Activated naive CD4-positive, alpha-beta T cell treated with anti-CD3 and anti-CD28 coated beads, Interleukin-2, amount 10 ng/mL, durations not matched to agents 7 days and 5 days (primary cell): ENCODE measurements at regions not wholly inside any gene's neighbourhood (a gene's known extent, or its start where the extent isn't known, plus 50 kb on each side); places are given as distances from the start of the nearest gene placed in this dataset.

ENCODE experiments used
- CTCF ChIA-PET: fragments of 350-600 bp; sonication (Branson Sonifier 250); formaldehyde crosslinking; loops from one replicate; lab custom pipeline; 2021; ENCODE audit warnings: antibody characterized with exemption; lab: Charles Lee
- DNase-seq: peaks from one replicate; pipeline ENCODE4 v3.0.0-alpha.2; 2020
- H3K27ac Mint-ChIP-seq: one replicate; pipeline ENCODE4 v1.8.0; 2021; ENCODE audit warnings: mild to moderate bottlenecking, moderate library complexity, mixed read lengths
- H3K27me3 Mint-ChIP-seq: one replicate; pipeline ENCODE4 v1.8.0; 2021; ENCODE audit warnings: mild to moderate bottlenecking, mixed read lengths
- H3K36me3 Mint-ChIP-seq: one replicate; pipeline ENCODE4 v1.8.0; 2021; ENCODE audit warnings: mixed read lengths
- H3K4me1 Mint-ChIP-seq: one replicate; pipeline ENCODE4 v1.8.0; 2021; ENCODE audit warnings: mixed read lengths
- H3K4me3 Mint-ChIP-seq: one replicate; pipeline ENCODE4 v1.8.0; 2021; ENCODE audit warnings: mild to moderate bottlenecking, moderate library complexity, mixed read lengths
- H3K9me3 Mint-ChIP-seq: one replicate; pipeline ENCODE4 v1.8.0; 2021; ENCODE audit warnings: mixed read lengths

DNA sequence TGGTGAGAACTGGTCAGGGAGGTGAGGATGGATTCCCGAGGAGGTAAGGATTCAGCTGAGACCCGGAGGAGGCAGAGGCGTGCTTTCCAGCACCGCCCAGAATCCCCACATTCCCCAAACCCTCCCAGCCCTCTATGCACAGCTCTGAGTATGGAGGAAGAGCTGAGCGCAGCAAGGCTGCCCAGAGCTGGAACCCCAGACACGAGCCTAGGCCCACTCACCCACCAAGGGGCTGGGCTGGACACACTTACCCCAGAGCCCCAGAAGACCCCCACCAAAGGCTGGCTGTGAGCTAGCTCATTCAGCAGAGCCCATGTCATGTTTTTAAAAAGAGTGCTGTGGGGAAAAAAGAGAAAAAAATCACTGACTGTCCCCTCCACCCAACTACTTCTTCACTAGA, 271.5 kb downstream of the XXYLT1 start:
- H3K27ac Mint-ChIP-seq, result no peak overlapping the region
- peaks cover 41% of the 10 kb centered on the region for H3K27me3 Mint-ChIP-seq
- CTCF ChIA-PET, result no interaction called here
- no peak for DNase-seq
- H3K36me3 Mint-ChIP-seq, result no peaks in the 10 kb centered on the region
- H3K4me1 Mint-ChIP-seq, result no peaks in the 10 kb centered on the region
- H3K4me3 Mint-ChIP-seq, result no peak overlapping the region
- H3K9me3 Mint-ChIP-seq, result no peaks in the 10 kb centered on the region

DNA sequence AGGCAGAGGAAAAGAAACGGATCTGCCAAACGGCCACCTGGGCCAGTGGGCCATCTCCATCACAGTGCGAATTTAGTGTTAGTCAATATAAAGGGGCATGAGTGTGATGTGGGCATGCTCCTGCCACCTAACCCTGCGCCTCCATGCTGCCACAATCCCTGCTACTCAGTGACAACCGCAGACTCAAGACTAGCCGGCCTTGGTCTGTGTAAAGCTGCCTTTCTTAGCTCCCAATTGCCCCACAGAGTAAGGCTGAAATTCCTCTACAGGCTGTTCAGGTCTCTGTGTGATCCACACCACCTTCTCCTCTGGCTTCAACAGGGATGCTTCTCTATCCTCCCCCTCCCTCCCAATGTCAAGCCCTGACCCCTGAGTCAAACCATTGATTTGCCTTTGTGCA, 269.7 kb downstream of the XXYLT1 start:
- no peaks in the 10 kb centered on the region for H3K4me1 Mint-ChIP-seq
- H3K4me3 Mint-ChIP-seq, result no peak overlapping the region
- CTCF ChIA-PET, result interaction anchor here (0.6 kb wide), 1 partner anchor 312 kb away, joined by 4 read pairs; no protein-coding TSS in a partner anchor
- no peaks in the 10 kb centered on the region for H3K9me3 Mint-ChIP-seq
- no peak for DNase-seq
- H3K27me3 Mint-ChIP-seq, result peaks cover 31% of the 10 kb centered on the region
- no peaks in the 10 kb centered on the region for H3K36me3 Mint-ChIP-seq
- H3K27ac Mint-ChIP-seq, result no peak overlapping the region

DNA sequence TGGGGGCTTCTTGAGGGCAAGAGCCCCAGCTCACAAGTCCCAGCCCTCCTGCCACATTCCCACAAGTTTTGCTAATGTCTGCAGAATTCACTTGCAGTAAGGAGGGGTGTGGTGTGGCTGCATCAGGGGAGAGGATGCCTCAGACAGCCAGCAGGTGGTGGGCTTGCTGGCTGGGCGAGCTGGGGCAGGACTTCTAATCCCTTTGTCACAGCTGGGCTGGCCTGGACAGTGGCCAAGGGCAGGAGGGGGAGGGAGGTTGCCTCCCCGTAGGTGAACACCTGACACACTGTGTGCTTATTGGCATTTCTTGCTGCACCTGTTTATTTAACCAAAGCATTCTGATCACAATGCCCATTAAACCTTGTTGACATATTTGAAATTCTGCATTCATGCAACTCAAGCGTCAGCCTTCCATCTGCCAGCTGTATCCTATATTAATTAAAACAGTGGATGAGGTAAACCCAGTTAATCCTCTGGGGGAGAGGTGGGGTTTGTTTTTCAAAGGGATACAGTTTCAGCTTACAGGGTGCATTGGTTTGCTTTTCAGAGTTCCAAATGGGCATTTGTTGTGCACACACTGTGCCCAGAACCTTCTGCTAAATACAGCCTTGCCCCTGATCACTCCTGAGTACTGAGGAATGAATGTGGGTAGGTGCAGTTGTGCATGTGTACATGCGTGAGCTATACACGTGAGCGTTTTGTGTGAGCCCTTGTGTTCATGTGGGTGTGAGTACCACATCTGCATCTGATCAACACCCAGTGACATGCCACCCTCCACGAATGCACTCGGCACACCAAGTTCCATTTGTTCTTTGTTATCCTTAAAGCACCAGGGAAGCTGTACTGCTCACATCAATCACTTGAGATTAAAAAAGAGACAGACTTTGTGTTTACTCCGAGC, 268.7 kb downstream of the XXYLT1 start:
- peaks cover 27% of the 10 kb centered on the region for H3K27me3 Mint-ChIP-seq
- no peaks in the 10 kb centered on the region for H3K4me1 Mint-ChIP-seq
- no peaks in the 10 kb centered on the region for H3K36me3 Mint-ChIP-seq
- CTCF ChIA-PET, result interaction anchor here (0.6 to 1.0 kb wide), 2 partner anchors 104 to 313 kb away, joined by 4 read pairs; no protein-coding TSS in a partner anchor
- H3K4me3 Mint-ChIP-seq, result no peak overlapping the region
- DNase-seq, result peak; percentile 29
- no peak overlapping the region for H3K27ac Mint-ChIP-seq
- no peaks in the 10 kb centered on the region for H3K9me3 Mint-ChIP-seq

DNA sequence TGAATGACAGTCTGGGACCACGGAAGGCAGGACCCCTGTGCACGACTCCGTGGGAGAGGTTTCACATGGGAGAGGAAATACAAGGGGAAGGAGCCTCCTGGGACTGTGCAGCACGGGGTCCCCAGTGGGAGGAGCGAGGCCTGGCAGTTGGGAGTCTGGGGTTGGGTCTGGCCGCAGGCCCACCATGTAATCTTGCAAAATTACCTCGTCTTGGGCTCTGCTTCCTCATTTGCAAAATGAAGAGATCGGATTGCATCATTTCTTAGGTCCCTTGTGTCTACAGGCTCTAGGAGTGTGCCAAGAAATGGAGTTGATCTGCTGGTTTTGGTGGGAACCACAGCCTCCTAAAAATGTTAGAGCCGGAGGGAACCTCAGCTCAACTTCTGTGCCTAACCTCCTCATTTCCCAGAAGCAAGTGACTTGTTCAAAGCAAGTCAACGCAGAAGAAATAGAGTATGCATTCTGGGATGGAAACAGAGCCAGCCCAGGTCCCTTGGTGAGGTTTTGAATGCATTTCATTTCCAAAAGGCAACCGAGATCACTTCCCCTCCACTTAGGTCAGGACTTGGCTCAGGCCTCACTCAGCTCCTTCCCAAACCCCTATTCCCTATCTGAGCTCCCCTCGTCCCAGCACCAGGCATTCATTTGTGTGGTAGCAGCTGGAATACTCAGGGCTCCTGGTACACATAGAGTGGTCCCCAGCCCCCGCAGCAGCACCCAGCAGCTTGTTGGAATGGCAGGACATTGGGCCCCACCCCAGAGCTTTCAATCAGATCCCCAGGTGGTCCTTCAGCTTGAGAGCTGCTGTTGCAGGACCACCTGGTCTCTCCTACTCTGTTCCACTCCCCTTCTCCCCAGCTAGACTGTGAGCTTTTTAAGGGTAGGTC, 267.7 kb downstream of the XXYLT1 start:
- Mint-ChIP-seq H3K4me3 (no peak overlapping the region), H3K27me3 (peaks cover 27% of the 10 kb centered on the region), H3K9me3 (no peaks in the 10 kb centered on the region), H3K4me1 (no peaks in the 10 kb centered on the region), H3K27ac (peak overlapping the region; percentile 33), H3K36me3 (no peaks in the 10 kb centered on the region)
- no peak for DNase-seq
- CTCF ChIA-PET, result interaction anchor here (0.6 to 1.0 kb wide), 3 partner anchors 103 to 333 kb away, joined by 3 to 4 read pairs (median 3); no protein-coding TSS in a partner anchor

GRCh38 chr3:195003893-195004289, 267.1 kb downstream of the XXYLT1 start:
- H3K9me3 Mint-ChIP-seq, result no peaks in the 10 kb centered on the region
- H3K4me3 Mint-ChIP-seq, result no peak overlapping the region
- H3K27me3 Mint-ChIP-seq, result peaks cover 31% of the 10 kb centered on the region
- no peaks in the 10 kb centered on the region for H3K4me1 Mint-ChIP-seq
- CTCF ChIA-PET, result interaction anchor here (0.8 kb wide), 1 partner anchor 321 kb away, joined by 3 read pairs; no protein-coding TSS in a partner anchor
- no peak overlapping the region for H3K27ac Mint-ChIP-seq
- no peak for DNase-seq
- H3K36me3 Mint-ChIP-seq, result no peaks in the 10 kb centered on the region

DNA sequence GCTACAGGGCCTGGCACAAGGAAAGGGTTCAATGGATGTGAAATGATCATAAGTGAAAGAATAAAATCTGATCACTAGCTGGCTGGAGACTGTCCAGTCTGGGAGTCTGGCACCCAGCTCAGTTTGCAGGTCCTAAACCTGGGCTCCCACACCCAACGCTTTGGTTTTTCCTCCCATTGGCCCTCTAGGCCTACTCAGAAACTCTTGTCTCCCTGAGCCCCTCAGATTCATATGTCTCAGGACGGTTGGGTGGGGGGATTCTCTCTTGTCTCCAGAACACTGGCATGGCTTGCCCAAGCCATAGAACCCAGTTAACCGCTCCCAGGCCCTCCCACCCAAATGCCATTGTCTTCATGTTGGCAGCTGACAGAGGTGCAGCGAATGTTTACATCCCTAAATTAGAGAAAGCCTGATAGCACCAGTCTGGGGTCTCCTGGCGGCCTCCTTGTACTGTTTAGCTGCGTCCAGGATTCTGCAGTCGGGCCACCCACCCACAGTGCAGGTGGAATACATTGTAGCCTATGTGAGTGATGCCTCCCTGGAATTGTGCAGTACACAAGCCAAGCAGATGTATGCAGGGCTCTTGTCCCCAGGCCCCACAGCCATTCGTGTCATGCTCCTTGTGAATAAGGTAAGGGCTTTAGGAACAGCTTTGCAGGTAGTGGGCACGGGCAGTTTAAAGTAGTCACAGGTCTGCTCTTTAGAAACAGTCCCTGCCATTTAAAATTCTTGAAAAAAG, 266.3 kb downstream of the XXYLT1 start:
- no peaks in the 10 kb centered on the region for H3K9me3 Mint-ChIP-seq
- H3K27ac Mint-ChIP-seq, result no peak overlapping the region
- H3K4me1 Mint-ChIP-seq, result no peaks in the 10 kb centered on the region
- no peak for DNase-seq
- H3K36me3 Mint-ChIP-seq, result no peaks in the 10 kb centered on the region
- CTCF ChIA-PET, result no interaction called here
- peaks cover 32% of the 10 kb centered on the region for H3K27me3 Mint-ChIP-seq
- no peak overlapping the region for H3K4me3 Mint-ChIP-seq

- CTCF ChIA-PET, result no interaction called here
- H3K36me3 Mint-ChIP-seq, result no peaks in the 10 kb centered on the region
- H3K27ac Mint-ChIP-seq, result no peak overlapping the region
- no peaks in the 10 kb centered on the region for H3K4me1 Mint-ChIP-seq
- H3K27me3 Mint-ChIP-seq, result peaks cover 30% of the 10 kb centered on the region
- no peak for DNase-seq
- H3K4me3 Mint-ChIP-seq, result no peak overlapping the region
- H3K9me3 Mint-ChIP-seq, result no peaks in the 10 kb centered on the region
Observed at GRCh38 chr3:195005251-195005620, 265.7 kb downstream of the XXYLT1 start.

- DNase-seq, result no peak
- H3K4me1 Mint-ChIP-seq, result no peaks in the 10 kb centered on the region
- CTCF ChIA-PET, result no interaction called here
- H3K27ac Mint-ChIP-seq, result no peak overlapping the region
- H3K4me3 Mint-ChIP-seq, result no peak overlapping the region
- no peaks in the 10 kb centered on the region for H3K36me3 Mint-ChIP-seq
- no peaks in the 10 kb centered on the region for H3K9me3 Mint-ChIP-seq
- H3K27me3 Mint-ChIP-seq, result peaks cover 30% of the 10 kb centered on the region
Observed at GRCh38 chr3:195005759-195006510, 265.0 kb downstream of the XXYLT1 start.

DNA sequence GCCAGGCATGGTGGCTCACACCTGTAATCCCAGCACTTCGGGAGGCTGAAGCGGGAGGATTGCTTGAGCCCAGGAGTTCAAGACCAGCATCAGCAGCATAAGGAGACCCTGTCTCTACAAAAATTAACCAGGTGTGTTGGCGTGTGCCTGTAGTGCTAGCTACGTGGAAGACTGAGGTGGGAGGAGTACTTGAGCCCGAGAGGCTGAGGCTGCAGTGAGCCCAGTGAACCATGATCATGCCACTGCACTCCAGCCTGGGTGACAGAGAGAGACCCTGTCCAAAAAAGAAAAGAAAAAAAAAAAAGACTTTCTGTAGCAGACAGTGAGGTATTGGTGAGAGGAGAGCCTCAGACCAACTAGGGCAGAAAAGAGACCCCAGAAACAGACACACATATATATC, 263.8 kb downstream of the XXYLT1 start:
- Mint-ChIP-seq H3K27me3 (peaks cover 24% of the 10 kb centered on the region), H3K9me3 (no peaks in the 10 kb centered on the region), H3K27ac (no peak overlapping the region), H3K4me3 (no peak overlapping the region), H3K4me1 (no peaks in the 10 kb centered on the region), H3K36me3 (no peaks in the 10 kb centered on the region)
- DNase-seq, result no peak
- CTCF ChIA-PET, result no interaction called here

DNA sequence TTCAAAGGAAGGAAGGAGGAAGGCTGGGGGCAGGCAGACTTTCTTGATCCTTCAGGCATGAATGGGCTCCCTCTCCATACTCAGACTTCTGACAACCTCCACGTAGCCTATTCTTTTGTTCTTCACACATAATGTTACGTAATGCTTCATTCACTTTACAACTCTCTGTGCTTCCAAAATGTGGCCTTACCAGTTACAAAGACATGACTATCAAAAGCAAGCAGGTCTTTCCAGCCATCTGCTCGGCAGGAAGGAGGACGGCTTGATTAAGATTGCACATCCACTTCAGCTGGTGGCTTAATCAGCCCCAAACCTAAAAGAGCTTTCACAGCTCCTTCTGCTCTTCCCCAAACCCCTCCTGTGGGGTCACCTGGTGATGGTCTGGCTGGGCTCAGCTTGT, 263.2 kb downstream of the XXYLT1 start:
- DNase-seq, result no peak
- Mint-ChIP-seq H3K27ac (no peak overlapping the region), H3K9me3 (no peaks in the 10 kb centered on the region), H3K4me3 (no peak overlapping the region), H3K27me3 (peaks cover 19% of the 10 kb centered on the region), H3K4me1 (no peaks in the 10 kb centered on the region), H3K36me3 (no peaks in the 10 kb centered on the region)
- CTCF ChIA-PET, result no interaction called here

DNA sequence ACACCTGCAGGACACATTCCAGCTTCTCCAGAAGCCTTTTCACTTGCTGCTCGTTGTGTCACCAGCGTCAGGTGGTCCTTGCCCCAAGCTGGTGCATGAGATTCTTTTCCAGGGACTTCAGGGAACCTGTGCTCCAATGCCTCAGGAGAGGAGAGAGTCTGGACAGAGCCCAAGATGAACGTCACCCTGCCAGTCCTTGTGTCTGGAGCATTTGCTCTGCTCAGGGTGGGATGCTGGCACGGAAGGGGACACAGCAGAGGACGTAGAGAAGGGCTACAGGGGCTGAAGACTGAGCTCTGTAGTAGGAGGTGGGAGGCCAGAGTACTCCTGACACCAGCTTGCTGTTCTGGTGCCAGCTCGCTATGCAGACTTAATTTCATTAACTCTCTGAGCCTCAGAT, 262.1 kb downstream of the XXYLT1 start:
- Mint-ChIP-seq H3K36me3 (no peaks in the 10 kb centered on the region), H3K4me3 (no peak overlapping the region), H3K27ac (no peak overlapping the region), H3K4me1 (no peaks in the 10 kb centered on the region), H3K27me3 (peaks cover 14% of the 10 kb centered on the region), H3K9me3 (no peaks in the 10 kb centered on the region)
- DNase-seq, result no peak
- CTCF ChIA-PET, result interaction anchor here (0.7 kb wide), 1 partner anchor 362 kb away, joined by 3 read pairs; no protein-coding TSS in a partner anchor

DNA sequence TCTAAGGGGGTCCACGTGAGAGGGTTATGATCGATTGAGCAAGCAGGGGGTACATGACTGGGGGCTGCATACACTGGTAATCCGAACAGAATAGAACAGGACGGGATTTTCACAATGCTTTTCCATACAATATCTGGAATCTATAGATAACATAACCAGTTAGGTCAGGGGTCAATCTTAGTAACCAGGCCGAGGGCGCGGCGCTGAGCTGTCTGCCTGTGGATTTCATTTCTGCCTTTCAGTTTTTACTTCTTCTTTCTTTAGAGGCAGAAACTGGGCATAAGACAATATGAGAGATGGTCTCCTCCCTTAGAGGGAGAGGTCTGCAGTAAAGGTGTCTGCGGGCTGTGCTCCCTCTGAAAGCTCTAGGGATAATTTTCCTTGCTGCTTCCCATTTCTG, 261.3 kb downstream of the XXYLT1 start:
- no peak overlapping the region for H3K4me3 Mint-ChIP-seq
- H3K9me3 Mint-ChIP-seq, result no peaks in the 10 kb centered on the region
- peaks cover 14% of the 10 kb centered on the region for H3K27me3 Mint-ChIP-seq
- CTCF ChIA-PET, result interaction anchor here (0.6 kb wide), 1 partner anchor 249 kb away, joined by 3 read pairs; no protein-coding TSS in a partner anchor
- no peak for DNase-seq
- H3K36me3 Mint-ChIP-seq, result no peaks in the 10 kb centered on the region
- no peaks in the 10 kb centered on the region for H3K4me1 Mint-ChIP-seq
- no peak overlapping the region for H3K27ac Mint-ChIP-seq

DNA sequence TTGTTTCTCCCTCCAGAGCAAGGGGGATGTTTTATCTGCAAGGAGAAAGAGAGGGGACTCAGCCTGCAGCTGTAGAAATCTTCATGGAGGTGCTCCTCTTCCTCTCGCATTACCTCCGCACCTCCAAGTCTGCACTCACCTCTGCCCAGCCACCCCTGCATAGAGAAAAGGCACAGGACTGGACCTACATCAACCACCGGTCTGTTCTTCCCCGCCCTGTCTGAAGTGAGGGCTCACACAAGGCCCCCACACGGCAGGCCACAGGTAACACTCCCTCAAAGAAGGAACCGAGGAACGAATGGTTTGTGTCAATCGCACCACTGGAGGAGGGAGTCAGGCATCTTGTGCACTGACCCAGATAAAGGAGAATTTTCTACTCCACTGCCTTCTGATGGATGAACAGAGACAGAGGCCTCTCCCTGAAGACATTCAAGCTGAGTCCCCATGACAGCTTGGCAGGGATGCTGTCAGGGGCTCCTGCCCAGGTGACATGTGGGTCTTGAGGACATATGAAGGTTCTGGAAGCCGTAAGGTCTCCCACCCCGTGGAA, 260.3 kb downstream of the XXYLT1 start:
- Mint-ChIP-seq H3K36me3 (no peaks in the 10 kb centered on the region), H3K27ac (no peak overlapping the region), H3K4me1 (peaks cover 6% of the 10 kb centered on the region), H3K9me3 (no peaks in the 10 kb centered on the region), H3K27me3 (peaks cover 16% of the 10 kb centered on the region), H3K4me3 (no peak overlapping the region)
- DNase-seq, result no peak
- CTCF ChIA-PET, result interaction anchor here (0.6 kb wide), 1 partner anchor 250 kb away, joined by 3 read pairs; no protein-coding TSS in a partner anchor
